HG03460 (cell line): ENCODE measurements at regions not wholly inside any gene's neighbourhood (a gene's known extent, or its start where the extent isn't known, plus 50 kb on each side); places are given as distances from the start of the nearest gene placed in this dataset.

Experiments
- ATAC-seq: cut with Tn5 transposase; IDR thresholded peaks from one replicate; pipeline ENCODE4 v1.9.1; 2021; ENCODE audit not compliant: unreplicated experiment

- no peak for ATAC-seq
These were observed 54.9 kb upstream of the NXPH1 start for GRCh38 chr7:8378349-8379019.

DNA sequence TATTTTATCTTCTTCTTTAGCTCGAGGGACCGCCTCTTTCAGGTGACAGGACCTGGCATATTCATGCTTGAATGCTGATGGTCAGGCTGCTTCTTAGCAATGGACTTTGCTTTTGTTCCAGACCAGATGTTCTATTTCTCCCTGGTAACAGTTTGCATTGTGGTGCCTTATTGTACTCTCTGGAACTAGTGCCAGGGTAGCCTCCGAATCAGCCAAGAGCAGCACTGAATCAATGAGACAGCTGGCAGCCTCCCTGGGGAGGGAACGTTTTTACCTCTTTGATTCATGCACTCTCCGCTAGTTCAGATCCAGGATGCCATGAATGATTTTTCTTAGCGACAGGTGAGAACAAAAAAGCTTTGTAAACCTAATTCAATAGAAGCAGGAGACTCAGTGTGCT lies 54.1 kb upstream of the NXPH1 start:
- no peak for ATAC-seq

GRCh38 chr7:8380130-8380529 lies 53.3 kb upstream of the NXPH1 start:
- ATAC-seq, result no peak

DNA sequence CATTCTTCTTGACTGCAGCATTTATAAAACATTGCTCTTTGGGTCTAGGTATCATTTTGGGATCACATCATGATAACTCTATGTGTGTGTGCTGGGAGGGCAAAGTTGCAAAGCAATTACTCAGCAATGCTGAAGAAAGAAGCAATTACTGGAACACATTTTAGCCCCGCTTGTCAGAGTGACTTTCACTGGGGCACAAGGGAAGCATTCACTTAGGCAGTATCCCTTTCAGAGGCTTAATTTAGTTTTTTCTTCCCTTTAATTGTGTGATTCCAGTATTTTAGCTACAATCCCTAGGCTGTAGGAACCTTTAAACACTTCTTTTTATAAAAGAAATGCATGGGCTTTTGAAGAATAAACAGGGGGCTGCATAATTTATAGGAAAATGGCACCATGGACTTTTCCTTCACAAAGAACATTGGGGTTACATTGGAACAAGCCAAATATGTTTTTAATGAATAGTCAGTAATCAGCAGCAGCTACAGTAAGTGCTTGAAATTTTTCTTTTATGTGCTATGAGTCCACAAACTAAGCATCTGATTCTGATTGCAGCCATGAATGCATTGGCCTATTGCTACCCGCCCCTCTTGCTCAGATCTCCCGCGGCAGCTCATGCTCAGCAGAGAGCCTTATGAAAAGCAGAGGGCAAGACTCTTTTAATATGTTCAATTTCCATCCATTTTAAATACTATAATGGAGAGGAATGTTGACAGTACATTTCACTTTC lies 51.2 kb upstream of the NXPH1 start:
- ATAC-seq, result no peak
